HG03378 (cell line): ENCODE measurements at regions not wholly inside any gene's neighbourhood (a gene's known extent, or its start where the extent isn't known, plus 50 kb on each side); places are given as distances from the start of the nearest gene placed in this dataset.
"Not testable (repeated sequence)": the region's sequence is repeated elsewhere in the genome, so short reads cannot be mapped to it uniquely, and the experiment has no call there.

Experiments
- ATAC-seq: cut with Tn5 transposase; IDR thresholded peaks from one replicate; pipeline ENCODE4 v1.9.1; 2021; ENCODE audit warnings: mild to moderate bottlenecking, moderate library complexity; ENCODE audit not compliant: unreplicated experiment

GRCh38 chr20:53727239-53727638, 133.6 kb upstream of the ZNF217 start:
- ATAC-seq, result not testable (repeated sequence)

- no peak for ATAC-seq
Observed at GRCh38 chr20:53725575-53725970, 131.9 kb upstream of the ZNF217 start.

- no peak for ATAC-seq
Observed at GRCh38 chr20:53723621-53724020, 130.0 kb upstream of the ZNF217 start.

- ATAC-seq, result no peak
Observed at GRCh38 chr20:53723045-53723444, 129.4 kb upstream of the ZNF217 start.

- ATAC-seq, result no peak
Observed at GRCh38 chr20:53722515-53723036, 128.9 kb upstream of the ZNF217 start.

- ATAC-seq, result not testable (repeated sequence)
Observed at GRCh38 chr20:53721445-53721963, 127.9 kb upstream of the ZNF217 start.

GRCh38 chr20:53719171-53719803, 125.6 kb upstream of the ZNF217 start:
- not testable (repeated sequence) for ATAC-seq

- no peak for ATAC-seq
Observed at GRCh38 chr20:53718142-53719021, 124.7 kb upstream of the ZNF217 start.

GRCh38 chr20:53716395-53716794, 122.8 kb upstream of the ZNF217 start:
- no peak for ATAC-seq

- no peak for ATAC-seq
Observed at GRCh38 chr20:53714524-53714923, 120.9 kb upstream of the ZNF217 start.

- ATAC-seq, result no peak
Observed at GRCh38 chr20:53713328-53714056, 119.9 kb upstream of the ZNF217 start.

- ATAC-seq, result no peak
Observed at GRCh38 chr20:53712212-53712977, 118.8 kb upstream of the ZNF217 start.

- no peak for ATAC-seq
Observed at GRCh38 chr20:53711333-53712211, 117.9 kb upstream of the ZNF217 start.

GRCh38 chr20:53708129-53708968, 114.7 kb upstream of the ZNF217 start:
- ATAC-seq, result peak; percentile 61

- peak; percentile 28 for ATAC-seq
Observed at GRCh38 chr20:53707371-53708055, 113.9 kb upstream of the ZNF217 start.

- peak; percentile 45 for ATAC-seq
Observed at GRCh38 chr20:53706466-53707370, 113.1 kb upstream of the ZNF217 start.

- ATAC-seq, result no peak
Observed at GRCh38 chr20:53706008-53706465, 112.4 kb upstream of the ZNF217 start.
